ENCODE measurements at regions not wholly inside any gene's neighbourhood (a gene's known extent, or its start where the extent isn't known, plus 50 kb on each side); places are given as distances from the start of the nearest gene placed in this dataset.

DNA sequence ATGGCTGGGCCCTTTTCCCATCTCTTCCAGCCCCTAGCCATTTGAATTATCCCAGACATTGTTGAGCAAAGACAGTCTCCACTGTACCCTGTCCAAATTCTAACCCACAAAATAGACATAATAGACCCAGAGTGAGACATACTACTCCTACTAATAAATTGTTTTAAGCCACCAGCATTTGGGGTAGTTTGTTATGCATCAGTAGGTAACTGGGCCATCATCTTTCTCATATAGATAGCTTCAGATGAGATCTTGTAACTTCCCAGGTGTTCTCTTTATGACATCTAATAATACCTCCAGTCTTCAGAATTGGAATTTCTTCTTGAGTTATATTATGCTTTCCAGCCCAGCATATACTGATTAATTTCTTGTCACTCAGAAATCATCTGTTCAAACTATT, 117.2 kb upstream of the OTUD4 start:
- DNase-seq (ENCODE audit: low spot score) = no peak
- ChIA-PET POLR2A (ENCODE audit: low non-redundant PET) (no interaction called here), CTCF (no interaction called here)
- no peak overlapping the region for H3K27ac ChIP-seq
- TF ChIP-seq, protein P1, sequence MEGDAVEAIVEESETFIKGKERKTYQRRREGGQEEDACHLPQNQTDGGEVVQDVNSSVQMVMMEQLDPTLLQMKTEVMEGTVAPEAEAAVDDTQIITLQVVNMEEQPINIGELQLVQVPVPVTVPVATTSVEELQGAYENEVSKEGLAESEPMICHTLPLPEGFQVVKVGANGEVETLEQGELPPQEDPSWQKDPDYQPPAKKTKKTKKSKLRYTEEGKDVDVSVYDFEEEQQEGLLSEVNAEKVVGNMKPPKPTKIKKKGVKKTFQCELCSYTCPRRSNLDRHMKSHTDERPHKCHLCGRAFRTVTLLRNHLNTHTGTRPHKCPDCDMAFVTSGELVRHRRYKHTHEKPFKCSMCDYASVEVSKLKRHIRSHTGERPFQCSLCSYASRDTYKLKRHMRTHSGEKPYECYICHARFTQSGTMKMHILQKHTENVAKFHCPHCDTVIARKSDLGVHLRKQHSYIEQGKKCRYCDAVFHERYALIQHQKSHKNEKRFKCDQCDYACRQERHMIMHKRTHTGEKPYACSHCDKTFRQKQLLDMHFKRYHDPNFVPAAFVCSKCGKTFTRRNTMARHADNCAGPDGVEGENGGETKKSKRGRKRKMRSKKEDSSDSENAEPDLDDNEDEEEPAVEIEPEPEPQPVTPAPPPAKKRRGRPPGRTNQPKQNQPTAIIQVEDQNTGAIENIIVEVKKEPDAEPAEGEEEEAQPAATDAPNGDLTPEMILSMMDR (conservative IDR thresholded peaks at IDR 0.05; ENCODE audit: low read depth) = no peak

DNA sequence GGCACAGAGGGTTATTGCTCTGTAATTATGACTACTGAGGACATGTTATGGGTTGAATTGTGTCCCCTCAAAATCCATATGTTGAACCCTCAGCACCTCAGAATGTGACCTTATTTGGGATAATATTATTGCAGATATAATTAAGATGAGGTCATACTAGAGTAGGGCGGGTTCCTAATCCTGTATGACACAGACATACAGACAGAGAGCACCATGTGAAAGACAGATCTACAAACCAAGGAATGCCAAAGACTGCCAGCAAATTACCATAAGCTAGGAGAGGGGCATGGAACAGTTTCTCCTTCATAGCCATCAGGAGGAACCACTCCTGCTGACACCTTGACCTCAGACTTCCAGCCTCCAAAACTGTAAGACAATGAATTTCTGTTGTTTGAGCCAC, 115.2 kb upstream of the OTUD4 start:
- POLR2A ChIA-PET (ENCODE audit: low non-redundant PET) = no interaction called here
- CTCF ChIA-PET = no interaction called here
- H3K27ac ChIP-seq = no peak overlapping the region
- TF ChIP-seq, protein P1 (conservative IDR thresholded peaks at IDR 0.05; ENCODE audit: low read depth) = no peak
- DNase-seq (ENCODE audit: low spot score) = no peak

DNA sequence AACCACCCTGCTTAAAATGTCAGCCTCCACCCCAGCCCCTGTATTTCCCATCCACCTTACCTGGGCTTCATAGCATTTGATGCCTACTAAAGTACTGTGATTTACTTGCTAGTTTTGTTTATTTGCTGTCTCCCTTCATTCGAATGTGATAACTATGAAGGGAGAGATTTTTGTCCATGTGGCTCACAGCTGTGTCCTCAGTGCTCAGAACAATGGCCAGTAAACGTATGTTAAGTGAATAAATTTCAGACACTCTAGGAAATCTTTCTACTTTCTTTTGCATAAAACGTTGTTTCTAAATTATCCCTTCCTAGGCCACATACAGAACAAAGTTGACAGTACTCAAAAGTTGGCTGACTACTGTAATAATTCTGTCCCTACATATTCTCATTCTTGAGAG, 114.7 kb upstream of the OTUD4 start:
- POLR2A ChIA-PET (ENCODE audit: low non-redundant PET) = no interaction called here
- TF ChIP-seq, protein P1 (conservative IDR thresholded peaks at IDR 0.05; ENCODE audit: low read depth) = no peak
- CTCF ChIA-PET = no interaction called here
- H3K27ac ChIP-seq = no peak overlapping the region
- no peak for DNase-seq (ENCODE audit: low spot score)

DNA sequence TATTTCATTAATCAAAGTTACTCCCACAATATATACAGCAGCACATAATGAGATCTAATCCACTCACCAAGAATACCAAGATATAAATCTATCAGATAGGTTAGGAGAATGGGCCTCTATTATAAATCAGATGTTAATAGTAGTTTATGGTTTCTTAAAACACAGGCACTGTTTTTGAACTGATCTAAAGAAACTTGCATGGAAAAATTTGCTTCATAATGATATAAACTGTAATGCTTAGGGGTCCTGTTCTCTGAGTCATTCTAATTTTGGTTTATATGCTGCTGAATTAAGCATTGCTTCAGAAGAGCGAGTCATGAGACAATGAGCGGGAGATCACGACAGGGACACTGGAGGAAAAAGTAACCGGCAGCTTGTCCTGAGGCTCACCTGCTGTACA, 113.3 kb upstream of the OTUD4 start:
- POLR2A ChIA-PET (ENCODE audit: low non-redundant PET) = no interaction called here
- DNase-seq (ENCODE audit: low spot score) = no peak
- CTCF ChIA-PET = no interaction called here
- TF ChIP-seq, protein P1 (conservative IDR thresholded peaks at IDR 0.05; ENCODE audit: low read depth) = no peak
- H3K27ac ChIP-seq = no peak overlapping the region

DNA sequence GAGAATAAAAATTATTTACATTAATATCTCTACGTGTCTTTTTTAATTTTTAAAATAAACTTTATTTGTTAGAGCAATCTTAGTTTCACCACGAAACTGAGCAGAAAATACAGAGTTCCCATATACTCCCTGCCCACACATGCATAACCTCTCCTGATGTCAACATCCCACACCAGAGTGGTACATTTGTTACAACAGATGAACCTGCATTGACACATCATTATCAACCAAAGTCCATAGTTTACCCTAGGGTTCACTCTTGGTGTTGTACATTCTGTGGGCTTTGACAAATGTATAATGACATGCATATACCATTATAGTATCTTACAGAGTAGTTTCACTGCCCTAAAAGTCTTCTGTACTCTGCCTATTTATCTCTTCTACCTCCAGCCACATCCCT, 110.6 kb upstream of the OTUD4 start:
- no peak overlapping the region for H3K27ac ChIP-seq
- POLR2A ChIA-PET (ENCODE audit: low non-redundant PET) = no interaction called here
- no peak for DNase-seq (ENCODE audit: low spot score)
- CTCF ChIA-PET = no interaction called here
- TF ChIP-seq, protein P1 (conservative IDR thresholded peaks at IDR 0.05; ENCODE audit: low read depth) = no peak

DNA sequence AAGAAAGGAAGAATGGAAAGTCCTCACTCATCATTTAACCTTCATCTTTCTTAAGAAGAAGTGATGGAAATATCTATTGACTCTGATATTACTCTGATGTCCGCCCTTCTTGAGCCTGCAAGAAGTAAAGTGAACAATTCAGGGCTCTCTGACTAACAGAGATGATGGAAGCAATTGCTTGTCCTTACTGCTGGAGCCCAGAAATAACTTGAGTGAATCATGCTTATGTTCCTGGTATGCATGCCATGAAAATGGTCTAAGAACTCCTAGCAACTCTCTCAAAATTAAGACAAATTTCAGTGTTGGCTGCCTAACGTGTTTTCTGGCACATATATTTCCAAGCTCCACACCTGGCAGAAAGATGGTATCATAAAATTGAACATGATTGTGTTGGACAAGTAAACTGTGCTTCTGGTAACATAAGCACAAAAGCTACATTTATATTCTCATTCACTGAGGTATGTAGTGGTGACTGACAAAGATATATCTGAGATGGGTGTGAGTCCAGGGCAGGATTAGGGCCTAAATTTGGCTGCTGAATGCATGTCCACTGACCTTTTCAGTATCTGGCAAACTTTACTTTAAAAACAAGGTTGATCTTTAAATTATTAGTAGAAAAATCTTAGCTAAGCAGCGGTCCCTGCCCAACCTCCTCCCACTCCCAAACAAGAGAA, 109.2 kb upstream of the OTUD4 start:
- ChIA-PET CTCF (no interaction called here), POLR2A (ENCODE audit: low non-redundant PET) (no interaction called here)
- TF ChIP-seq, protein P1 (conservative IDR thresholded peaks at IDR 0.05; ENCODE audit: low read depth) = no peak
- H3K27ac ChIP-seq = no peak overlapping the region
- DNase-seq (ENCODE audit: low spot score) = no peak

Measured in RWPE1 (cell line).